GM12892 (cell line): ENCODE measurements at regions not wholly inside any gene's neighbourhood (a gene's known extent, or its start where the extent isn't known, plus 50 kb on each side); places are given as distances from the start of the nearest gene placed in this dataset.

Experiments used
- POLR2A ChIP-seq: IDR thresholded peaks from 2 replicates; pipeline ENCODE4 v1.6.1; 2011; ENCODE audit warnings: low read depth, low read length, control low read depth
- POLR2AphosphoS5 ChIP-seq: IDR thresholded peaks from 2 replicates; pipeline ENCODE4 v1.6.1; 2011; ENCODE audit warnings: low read depth, low read length, control low read depth
- TAF1 ChIP-seq: IDR thresholded peaks from 2 replicates; pipeline ENCODE4 v1.6.1; 2011; ENCODE audit warnings: low read depth, mild to moderate bottlenecking, control low read depth, low read length, borderline replicate concordance

- TF ChIP-seq POLR2A (no peak), POLR2AphosphoS5 (no peak), TAF1 (no peak)
Measured at GRCh38 chr16:26348095-26348494, 656.3 kb downstream of the HS3ST4 start.
